ENCODE measurements at regions not wholly inside any gene's neighbourhood (a gene's known extent, or its start where the extent isn't known, plus 50 kb on each side); places are given as distances from the start of the nearest gene placed in this dataset.

- Histone ChIP-seq H3K27me3 (ENCODE audit: control insufficient read depth, insufficient read depth, low read length) (no peaks in the 10 kb centered on the region), H3K36me3 (ENCODE audit: control insufficient read depth, insufficient read depth, low read length) (no peaks in the 10 kb centered on the region), H3K4me1 (ENCODE audit: control insufficient read depth, extremely low read depth, insufficient read depth, low read length) (no peaks in the 10 kb centered on the region), H2AFZ (ENCODE audit: low read length) (no peak overlapping the region), H3K4me2 (ENCODE audit: extremely low read depth, insufficient read depth, low read length) (no peak overlapping the region), H3K9me3 (ENCODE audit: control insufficient read depth, insufficient read depth, low read depth, low read length) (no peaks in the 10 kb centered on the region), H3K27ac (ENCODE audit: insufficient read depth, low read length) (no peak overlapping the region), H3K79me2 (ENCODE audit: control insufficient read depth, insufficient read depth, low read length) (no peaks in the 10 kb centered on the region), H4K20me1 (ENCODE audit: control insufficient read depth, extremely low read depth, insufficient read depth, low read length) (no peaks in the 10 kb centered on the region), H3K4me3 (replicated peaks in 1 of 4; ENCODE audit: control extremely low read depth in 1 of 4, insufficient read depth in 1 of 4, low read depth in 3 of 4, low read length in 4 of 4) (no peak overlapping the region), H3K9ac (ENCODE audit: insufficient read depth, low read length) (no peak overlapping the region)
- no peak for TF ChIP-seq CTCF (conservative IDR thresholded peaks at IDR 0.05 in 1 of 2, IDR thresholded peaks at IDR 0.05 in 1 of 2; ENCODE audit: low read depth in 1 of 2, low read length in 2 of 2)
- TF ChIP-seq EZH2 (IDR thresholded peaks at IDR 0.05; ENCODE audit: low read length, missing control alignments) = no peak
- DNase-seq (ENCODE audit: low read depth in 2 of 2) = no peak
These were observed 65.9 kb upstream of the KLHL25 start for GRCh38 chr15:85860394-85861161.

DNA sequence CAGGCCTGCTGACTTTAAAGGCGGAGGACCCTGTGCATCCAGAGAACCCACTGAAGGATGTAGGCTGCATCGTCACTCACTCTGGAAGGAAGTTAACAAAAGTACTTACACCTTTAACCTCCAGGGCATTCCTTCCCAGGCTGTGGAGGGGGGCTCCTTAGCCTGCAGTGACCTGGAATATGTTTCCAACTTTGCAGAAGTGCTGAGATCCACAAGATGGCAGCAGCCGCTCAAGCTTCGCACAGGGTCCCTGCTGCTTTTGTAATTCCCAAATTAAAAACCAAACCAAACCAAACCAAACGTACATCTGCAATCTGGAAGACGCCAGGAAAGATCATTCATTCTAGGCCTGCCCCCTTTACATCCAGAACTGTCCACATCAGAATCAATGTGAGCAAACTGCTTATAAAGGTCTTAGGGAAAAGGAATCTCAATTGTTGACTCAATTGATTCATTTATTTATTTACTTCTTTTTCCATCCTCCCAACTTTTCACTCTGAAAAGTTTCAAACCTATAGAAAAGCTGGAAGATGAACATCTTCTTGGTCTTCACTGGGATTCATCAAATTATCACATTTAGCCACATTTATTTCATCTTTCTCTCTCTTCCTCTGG lies 70.5 kb upstream of the KLHL25 start:
- Histone ChIP-seq H3K36me3 (ENCODE audit: control insufficient read depth, insufficient read depth, low read length) (no peaks in the 10 kb centered on the region), H3K79me2 (ENCODE audit: control insufficient read depth, insufficient read depth, low read length) (no peaks in the 10 kb centered on the region), H3K4me2 (ENCODE audit: extremely low read depth, insufficient read depth, low read length) (no peak overlapping the region), H2AFZ (ENCODE audit: low read length) (no peak overlapping the region), H3K4me3 (replicated peaks in 1 of 4; ENCODE audit: control extremely low read depth in 1 of 4, insufficient read depth in 1 of 4, low read depth in 3 of 4, low read length in 4 of 4) (no peak overlapping the region), H4K20me1 (ENCODE audit: control insufficient read depth, extremely low read depth, insufficient read depth, low read length) (no peaks in the 10 kb centered on the region), H3K9me3 (ENCODE audit: control insufficient read depth, insufficient read depth, low read depth, low read length) (no peaks in the 10 kb centered on the region), H3K9ac (ENCODE audit: insufficient read depth, low read length) (no peak overlapping the region), H3K27ac (ENCODE audit: insufficient read depth, low read length) (no peak overlapping the region), H3K27me3 (ENCODE audit: control insufficient read depth, insufficient read depth, low read length) (no peaks in the 10 kb centered on the region), H3K4me1 (ENCODE audit: control insufficient read depth, extremely low read depth, insufficient read depth, low read length) (no peaks in the 10 kb centered on the region)
- peak; percentile 49 to 57 for DNase-seq (ENCODE audit: low read depth in 2 of 2)
- TF ChIP-seq EZH2 (IDR thresholded peaks at IDR 0.05; ENCODE audit: low read length, missing control alignments) = no peak
- peak; percentile 58 to 71 for TF ChIP-seq CTCF (conservative IDR thresholded peaks at IDR 0.05 in 1 of 2, IDR thresholded peaks at IDR 0.05 in 1 of 2; ENCODE audit: low read depth in 1 of 2, low read length in 2 of 2)

DNA sequence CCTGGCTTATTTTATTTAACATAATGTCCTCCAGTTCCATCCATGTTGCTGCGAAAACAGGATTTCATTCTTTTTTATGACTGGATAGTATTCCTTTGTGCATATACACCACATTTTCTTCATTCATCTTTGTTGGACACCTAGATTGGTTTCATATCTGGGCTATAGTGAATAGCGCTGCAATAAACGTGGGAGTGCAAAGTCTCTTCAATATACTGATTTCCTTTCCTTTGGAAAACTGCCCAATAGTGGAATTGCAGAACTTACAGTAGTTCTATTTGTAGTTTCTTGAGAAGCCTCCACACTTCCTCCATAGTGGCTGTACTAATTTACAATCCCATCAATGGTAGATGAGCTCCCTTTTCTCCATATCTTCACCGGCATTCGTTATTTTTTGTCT lies 72.5 kb upstream of the KLHL25 start:
- no peaks in the 10 kb centered on the region for H3K79me2 ChIP-seq (ENCODE audit: control insufficient read depth, insufficient read depth, low read length)
- no peak overlapping the region for H2AFZ ChIP-seq (ENCODE audit: low read length)
- no peaks in the 10 kb centered on the region for H3K9me3 ChIP-seq (ENCODE audit: control insufficient read depth, insufficient read depth, low read depth, low read length)
- H3K4me1 ChIP-seq (ENCODE audit: control insufficient read depth, extremely low read depth, insufficient read depth, low read length) = no peaks in the 10 kb centered on the region
- no peak overlapping the region for H3K4me2 ChIP-seq (ENCODE audit: extremely low read depth, insufficient read depth, low read length)
- H3K4me3 ChIP-seq (replicated peaks in 1 of 4; ENCODE audit: control extremely low read depth in 1 of 4, insufficient read depth in 1 of 4, low read depth in 3 of 4, low read length in 4 of 4) = no peak overlapping the region
- no peak overlapping the region for H3K27ac ChIP-seq (ENCODE audit: insufficient read depth, low read length)
- H3K27me3 ChIP-seq (ENCODE audit: control insufficient read depth, insufficient read depth, low read length) = no peaks in the 10 kb centered on the region
- DNase-seq (ENCODE audit: low read depth in 2 of 2) = no peak
- no peaks in the 10 kb centered on the region for H4K20me1 ChIP-seq (ENCODE audit: control insufficient read depth, extremely low read depth, insufficient read depth, low read length)
- no peak overlapping the region for H3K9ac ChIP-seq (ENCODE audit: insufficient read depth, low read length)
- TF ChIP-seq EZH2 (IDR thresholded peaks at IDR 0.05; ENCODE audit: low read length, missing control alignments) = no peak
- TF ChIP-seq CTCF (conservative IDR thresholded peaks at IDR 0.05 in 1 of 2, IDR thresholded peaks at IDR 0.05 in 1 of 2; ENCODE audit: low read depth in 1 of 2, low read length in 2 of 2) = no peak
- no peaks in the 10 kb centered on the region for H3K36me3 ChIP-seq (ENCODE audit: control insufficient read depth, insufficient read depth, low read length)
